Stomach (tissue), 4 donors: ENCODE measurements at regions not wholly inside any gene's neighbourhood (a gene's known extent, or its start where the extent isn't known, plus 50 kb on each side); places are given as distances from the start of the nearest gene placed in this dataset.

Experiments used
- POLR2A ChIP-seq, 4 donors: fragments of 450-650 bp; IDR thresholded peaks; one replicate each; pipeline ENCODE4 v1.6.1; 2016; ENCODE audit warnings: antibody characterized with exemption in 4 of 4, control low read depth in 2 of 4, mild to moderate bottlenecking in 1 of 4, moderate library complexity in 1 of 4
- POLR2AphosphoS5 ChIP-seq, 3 donors: sonication (generic); formaldehyde crosslinking; IDR thresholded peaks; one replicate each; pipeline ENCODE4 v1.6.1; 2016; ENCODE audit warnings: antibody characterized with exemption in 3 of 3
- TF ChIP-seq, protein P1 (sequence below), 7 experiments: fragments of 450-650 bp in 4 of 7; fragments of 200-600 bp in 3 of 7; sonication (generic) in 3 of 7; IDR thresholded peaks; one replicate each; pipeline ENCODE4 v1.5.1; 2016 to 2019; ENCODE audit warnings: antibody characterized with exemption in 7 of 7, control low read depth in 2 of 7, mild to moderate bottlenecking in 1 of 7

DNA sequence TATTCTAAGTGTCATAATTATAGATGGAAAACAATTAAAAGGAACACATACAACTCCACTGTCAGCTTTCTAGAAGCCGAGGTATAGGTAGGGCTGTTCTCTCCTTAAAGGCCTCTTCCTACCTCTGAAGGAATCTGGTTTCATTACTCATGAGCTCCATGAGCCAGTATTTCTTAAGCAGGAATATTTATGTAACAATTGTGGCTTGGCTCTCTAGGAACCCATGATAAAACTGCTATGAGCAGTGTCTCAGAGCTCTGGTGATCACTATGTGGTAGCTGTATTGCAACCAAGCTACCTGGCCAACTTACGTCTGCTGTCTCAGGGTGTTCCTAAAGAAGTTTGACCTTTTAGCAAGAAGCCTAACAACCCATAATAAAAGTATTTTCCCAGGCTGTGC lies 157.7 kb downstream of the CEP120 start:
- TF ChIP-seq, protein P1, sequence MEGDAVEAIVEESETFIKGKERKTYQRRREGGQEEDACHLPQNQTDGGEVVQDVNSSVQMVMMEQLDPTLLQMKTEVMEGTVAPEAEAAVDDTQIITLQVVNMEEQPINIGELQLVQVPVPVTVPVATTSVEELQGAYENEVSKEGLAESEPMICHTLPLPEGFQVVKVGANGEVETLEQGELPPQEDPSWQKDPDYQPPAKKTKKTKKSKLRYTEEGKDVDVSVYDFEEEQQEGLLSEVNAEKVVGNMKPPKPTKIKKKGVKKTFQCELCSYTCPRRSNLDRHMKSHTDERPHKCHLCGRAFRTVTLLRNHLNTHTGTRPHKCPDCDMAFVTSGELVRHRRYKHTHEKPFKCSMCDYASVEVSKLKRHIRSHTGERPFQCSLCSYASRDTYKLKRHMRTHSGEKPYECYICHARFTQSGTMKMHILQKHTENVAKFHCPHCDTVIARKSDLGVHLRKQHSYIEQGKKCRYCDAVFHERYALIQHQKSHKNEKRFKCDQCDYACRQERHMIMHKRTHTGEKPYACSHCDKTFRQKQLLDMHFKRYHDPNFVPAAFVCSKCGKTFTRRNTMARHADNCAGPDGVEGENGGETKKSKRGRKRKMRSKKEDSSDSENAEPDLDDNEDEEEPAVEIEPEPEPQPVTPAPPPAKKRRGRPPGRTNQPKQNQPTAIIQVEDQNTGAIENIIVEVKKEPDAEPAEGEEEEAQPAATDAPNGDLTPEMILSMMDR (IDR thresholded peaks at IDR 0.05): no peak
- TF ChIP-seq POLR2A (IDR thresholded peaks at IDR 0.05) (no peak), POLR2AphosphoS5 (IDR thresholded peaks at IDR 0.05) (no peak)
